Mucosa of gallbladder (tissue), 1 donor: ENCODE measurements at regions not wholly inside any gene's neighbourhood (a gene's known extent, or its start where the extent isn't known, plus 50 kb on each side); places are given as distances from the start of the nearest gene placed in this dataset.

Source experiments
- DNase-seq: peaks from one replicate; pipeline ENCODE4 v3.0.0-alpha.2; 2020; ENCODE audit warnings: low spot score
- donor health status: DM: no; HTN: no; CAD: no.

DNA sequence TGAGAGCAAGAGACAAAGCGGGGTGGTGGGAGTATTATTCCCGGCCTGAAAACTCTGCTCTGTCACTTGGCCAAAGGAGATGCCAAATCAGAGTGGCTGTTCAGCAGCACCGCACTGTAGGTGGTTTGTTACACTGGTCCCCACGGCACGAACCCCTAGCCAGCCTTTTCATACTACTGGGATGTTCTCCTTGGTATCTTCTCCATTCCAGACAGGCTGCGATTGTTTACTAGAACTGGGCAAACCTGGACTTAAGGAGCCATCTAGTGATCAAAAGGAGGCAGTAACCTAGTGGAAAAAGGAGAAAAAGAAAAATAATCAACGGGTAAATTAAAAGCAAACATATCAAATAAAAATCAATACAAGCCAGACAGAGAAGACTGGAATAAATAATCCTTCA is 58.9 kb upstream of the TMTC2 start:
- no peak for DNase-seq

- DNase-seq, result peak; percentile 36
Measured at GRCh38 chr12:82634495-82635258, 52.0 kb upstream of the TMTC2 start.

DNA sequence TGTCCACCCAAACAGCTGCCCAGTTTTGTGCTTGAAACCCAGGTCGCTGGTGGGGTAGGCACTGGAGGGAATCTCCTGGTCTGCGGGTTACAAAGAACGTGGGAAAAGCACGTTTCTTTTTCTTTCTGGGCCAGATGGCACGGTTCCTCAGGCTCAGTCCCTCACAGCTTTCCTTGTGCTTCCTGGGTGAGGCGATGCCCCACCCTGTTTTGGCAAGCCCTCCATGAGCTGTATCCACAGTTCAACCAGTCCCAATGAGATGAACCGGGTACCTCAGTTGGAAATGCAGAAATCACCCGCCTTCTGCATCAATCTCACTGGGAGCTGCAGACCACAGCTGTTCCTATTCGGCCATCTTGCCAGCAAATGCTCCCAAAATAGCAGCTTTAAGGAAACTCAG is 51.4 kb upstream of the TMTC2 start:
- DNase-seq, result no peak
